WERI-Rb-1 (cell line): ENCODE measurements at regions not wholly inside any gene's neighbourhood (a gene's known extent, or its start where the extent isn't known, plus 50 kb on each side); places are given as distances from the start of the nearest gene placed in this dataset.

Source experiments
- DNase-seq: peaks from one replicate; pipeline ENCODE4 v3.0.0-alpha.2; 2020
- H3K27ac ChIP-seq: fragments of 250-450 bp; sonication (Bioruptor Pico); 2 replicates; pipeline ENCODE4 v1.5.1; 2020; ENCODE audit warnings: mild to moderate bottlenecking, moderate library complexity
- H3K27me3 ChIP-seq: fragments of 250-450 bp; sonication (Bioruptor Pico); 2 replicates; pipeline ENCODE4 v1.5.1; 2021; ENCODE audit warnings: mild to moderate bottlenecking, low read depth, moderate library complexity; ENCODE audit not compliant: insufficient read depth, severe bottlenecking
- H3K36me3 ChIP-seq: fragments of 250-450 bp; sonication (Bioruptor Pico); 2 replicates; pipeline ENCODE4 v1.5.1; 2020; ENCODE audit warnings: mild to moderate bottlenecking, moderate library complexity
- H3K4me3 ChIP-seq: 2 replicates; pipeline ENCODE4 v1.5.1; 2011; ENCODE audit warnings: low read depth, mild to moderate bottlenecking, control low read depth, low read length
- H3K9me3 ChIP-seq: fragments of 250-450 bp; sonication (Bioruptor Pico); 2 replicates; pipeline ENCODE4 v1.5.1; 2021; ENCODE audit warnings: mild to moderate bottlenecking, moderate library complexity; ENCODE audit not compliant: severe bottlenecking
- CTCF ChIP-seq: IDR thresholded peaks from 2 replicates; pipeline ENCODE4 v1.5.1; 2011; ENCODE audit warnings: low read depth, mild to moderate bottlenecking, control low read depth, inconsistent platforms, low read length

- no peak for TF ChIP-seq CTCF
- no peak for DNase-seq
- Histone ChIP-seq H3K4me3 (no peak overlapping the region), H3K36me3 (no peaks in the 10 kb centered on the region), H3K27ac (no peak overlapping the region), H3K27me3 (no peaks in the 10 kb centered on the region), H3K9me3 (no peaks in the 10 kb centered on the region)
These were observed 359.0 kb downstream of the TSN start for GRCh38 chr2:122114421-122114820.

- no peaks in the 10 kb centered on the region for H3K36me3 ChIP-seq
- no peaks in the 10 kb centered on the region for H3K9me3 ChIP-seq
- H3K4me3 ChIP-seq: no peak overlapping the region
- no peak for TF ChIP-seq CTCF
- no peak for DNase-seq
- no peaks in the 10 kb centered on the region for H3K27me3 ChIP-seq
- H3K27ac ChIP-seq: no peak overlapping the region
These were observed 361.9 kb downstream of the TSN start for GRCh38 chr2:122117371-122117770.

- no peak overlapping the region for H3K4me3 ChIP-seq
- no peak for TF ChIP-seq CTCF
- H3K9me3 ChIP-seq: peaks cover 14% of the 10 kb centered on the region
- no peak for DNase-seq
- no peaks in the 10 kb centered on the region for H3K27me3 ChIP-seq
- no peaks in the 10 kb centered on the region for H3K36me3 ChIP-seq
- H3K27ac ChIP-seq: no peak overlapping the region
These were observed 373.9 kb downstream of the TSN start for GRCh38 chr2:122129399-122129798.

- H3K4me3 ChIP-seq: no peak overlapping the region
- peaks cover 11% of the 10 kb centered on the region for H3K9me3 ChIP-seq
- no peaks in the 10 kb centered on the region for H3K27me3 ChIP-seq
- TF ChIP-seq CTCF: no peak
- no peak overlapping the region for H3K27ac ChIP-seq
- no peak for DNase-seq
- H3K36me3 ChIP-seq: no peaks in the 10 kb centered on the region
These were observed 376.8 kb downstream of the TSN start for GRCh38 chr2:122132147-122132691.

- no peak for DNase-seq
- Histone ChIP-seq H3K9me3 (peaks cover 8% of the 10 kb centered on the region), H3K27me3 (no peaks in the 10 kb centered on the region), H3K4me3 (no peak overlapping the region), H3K27ac (no peak overlapping the region), H3K36me3 (no peaks in the 10 kb centered on the region)
- no peak for TF ChIP-seq CTCF
These were observed 379.8 kb downstream of the TSN start for GRCh38 chr2:122135021-122135937.

- no peak overlapping the region for H3K4me3 ChIP-seq
- no peaks in the 10 kb centered on the region for H3K9me3 ChIP-seq
- H3K27me3 ChIP-seq: no peaks in the 10 kb centered on the region
- H3K27ac ChIP-seq: no peak overlapping the region
- H3K36me3 ChIP-seq: no peaks in the 10 kb centered on the region
- TF ChIP-seq CTCF: peak; percentile 84
- peak; percentile 48 for DNase-seq
These were observed 380.6 kb downstream of the TSN start for GRCh38 chr2:122136056-122136455.
